HG03039 (cell line): ENCODE measurements at regions not wholly inside any gene's neighbourhood (a gene's known extent, or its start where the extent isn't known, plus 50 kb on each side); places are given as distances from the start of the nearest gene placed in this dataset.

Experiments
- ATAC-seq: cut with Tn5 transposase; IDR thresholded peaks from one replicate; pipeline ENCODE4 v1.9.1; 2021; ENCODE audit warnings: mild to moderate bottlenecking, moderate library complexity; ENCODE audit not compliant: unreplicated experiment

- no peak for ATAC-seq
Measured at GRCh38 chr9:106724566-106724965, 138.4 kb upstream of the ZNF462 start.

GRCh38 chr9:106726070-106726815, 136.7 kb upstream of the ZNF462 start:
- no peak for ATAC-seq

GRCh38 chr9:106727969-106728368, 135.0 kb upstream of the ZNF462 start:
- ATAC-seq, result no peak

- ATAC-seq, result no peak
Measured at GRCh38 chr9:106728860-106729259, 134.1 kb upstream of the ZNF462 start.

- ATAC-seq, result no peak
Measured at GRCh38 chr9:106731910-106732309, 131.1 kb upstream of the ZNF462 start.

- no peak for ATAC-seq
Measured at GRCh38 chr9:106733828-106734380, 129.1 kb upstream of the ZNF462 start.

GRCh38 chr9:106737516-106737915, 125.5 kb upstream of the ZNF462 start:
- no peak for ATAC-seq

- ATAC-seq, result no peak
Measured at GRCh38 chr9:106738109-106738508, 124.9 kb upstream of the ZNF462 start.

- ATAC-seq, result no peak
Measured at GRCh38 chr9:106745457-106745856, 117.5 kb upstream of the ZNF462 start.

GRCh38 chr9:106745876-106746275, 117.1 kb upstream of the ZNF462 start:
- ATAC-seq, result no peak

GRCh38 chr9:106751681-106752080, 111.3 kb upstream of the ZNF462 start:
- ATAC-seq, result no peak

- ATAC-seq, result no peak
Measured at GRCh38 chr9:106752581-106752980, 110.4 kb upstream of the ZNF462 start.

- ATAC-seq, result peak; percentile 94
Measured at GRCh38 chr9:106753155-106753671, 109.8 kb upstream of the ZNF462 start.

GRCh38 chr9:106755736-106756135, 107.2 kb upstream of the ZNF462 start:
- no peak for ATAC-seq

GRCh38 chr9:106757514-106757913, 105.5 kb upstream of the ZNF462 start:
- no peak for ATAC-seq

- peak; percentile 83 for ATAC-seq
Measured at GRCh38 chr9:106758911-106759310, 104.1 kb upstream of the ZNF462 start.

- no peak for ATAC-seq
Measured at GRCh38 chr9:106761493-106761892, 101.5 kb upstream of the ZNF462 start.

GRCh38 chr9:106766616-106767015, 96.3 kb upstream of the ZNF462 start:
- no peak for ATAC-seq

- no peak for ATAC-seq
Measured at GRCh38 chr9:106769331-106769730, 93.6 kb upstream of the ZNF462 start.

- no peak for ATAC-seq
Measured at GRCh38 chr9:106771608-106772007, 91.4 kb upstream of the ZNF462 start.

- ATAC-seq, result no peak
Measured at GRCh38 chr9:106772523-106773290, 90.3 kb upstream of the ZNF462 start.

GRCh38 chr9:106773750-106774149, 89.2 kb upstream of the ZNF462 start:
- no peak for ATAC-seq
